ENCODE measurements at regions not wholly inside any gene's neighbourhood (a gene's known extent, or its start where the extent isn't known, plus 50 kb on each side); places are given as distances from the start of the nearest gene placed in this dataset.

DNA sequence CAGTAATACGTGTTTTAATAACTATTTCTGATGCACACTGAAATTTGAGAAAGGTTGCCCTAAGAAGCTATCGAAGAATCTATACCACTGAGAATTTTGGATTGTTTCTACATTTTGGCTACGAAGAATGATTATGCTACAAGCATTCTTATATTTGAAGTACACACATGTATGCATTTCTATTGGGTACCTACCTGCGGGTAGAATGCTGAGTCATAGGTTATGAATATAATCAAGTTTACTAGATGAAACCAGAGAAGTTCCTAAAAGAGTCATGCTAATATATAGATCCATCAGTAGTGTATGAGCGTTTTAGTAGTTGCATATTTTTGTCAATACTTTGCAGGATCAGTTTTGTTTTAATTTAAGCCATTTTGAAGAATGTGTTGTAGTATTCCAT is 62.0 kb upstream of the PCDH20 start:
- no peak for TF ChIP-seq TAF1 (IDR thresholded peaks at IDR 0.05; ENCODE audit: low read depth)
- TF ChIP-seq, protein P1, sequence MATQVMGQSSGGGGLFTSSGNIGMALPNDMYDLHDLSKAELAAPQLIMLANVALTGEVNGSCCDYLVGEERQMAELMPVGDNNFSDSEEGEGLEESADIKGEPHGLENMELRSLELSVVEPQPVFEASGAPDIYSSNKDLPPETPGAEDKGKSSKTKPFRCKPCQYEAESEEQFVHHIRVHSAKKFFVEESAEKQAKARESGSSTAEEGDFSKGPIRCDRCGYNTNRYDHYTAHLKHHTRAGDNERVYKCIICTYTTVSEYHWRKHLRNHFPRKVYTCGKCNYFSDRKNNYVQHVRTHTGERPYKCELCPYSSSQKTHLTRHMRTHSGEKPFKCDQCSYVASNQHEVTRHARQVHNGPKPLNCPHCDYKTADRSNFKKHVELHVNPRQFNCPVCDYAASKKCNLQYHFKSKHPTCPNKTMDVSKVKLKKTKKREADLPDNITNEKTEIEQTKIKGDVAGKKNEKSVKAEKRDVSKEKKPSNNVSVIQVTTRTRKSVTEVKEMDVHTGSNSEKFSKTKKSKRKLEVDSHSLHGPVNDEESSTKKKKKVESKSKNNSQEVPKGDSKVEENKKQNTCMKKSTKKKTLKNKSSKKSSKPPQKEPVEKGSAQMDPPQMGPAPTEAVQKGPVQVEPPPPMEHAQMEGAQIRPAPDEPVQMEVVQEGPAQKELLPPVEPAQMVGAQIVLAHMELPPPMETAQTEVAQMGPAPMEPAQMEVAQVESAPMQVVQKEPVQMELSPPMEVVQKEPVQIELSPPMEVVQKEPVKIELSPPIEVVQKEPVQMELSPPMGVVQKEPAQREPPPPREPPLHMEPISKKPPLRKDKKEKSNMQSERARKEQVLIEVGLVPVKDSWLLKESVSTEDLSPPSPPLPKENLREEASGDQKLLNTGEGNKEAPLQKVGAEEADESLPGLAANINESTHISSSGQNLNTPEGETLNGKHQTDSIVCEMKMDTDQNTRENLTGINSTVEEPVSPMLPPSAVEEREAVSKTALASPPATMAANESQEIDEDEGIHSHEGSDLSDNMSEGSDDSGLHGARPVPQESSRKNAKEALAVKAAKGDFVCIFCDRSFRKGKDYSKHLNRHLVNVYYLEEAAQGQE (IDR thresholded peaks at IDR 0.05; ENCODE audit: low read depth): no peak
- TF ChIP-seq RAD21 (IDR thresholded peaks at IDR 0.05; ENCODE audit: low read depth): no peak
- no peak for TF ChIP-seq TEAD4 (IDR thresholded peaks at IDR 0.05)
- TF ChIP-seq, protein P2, sequence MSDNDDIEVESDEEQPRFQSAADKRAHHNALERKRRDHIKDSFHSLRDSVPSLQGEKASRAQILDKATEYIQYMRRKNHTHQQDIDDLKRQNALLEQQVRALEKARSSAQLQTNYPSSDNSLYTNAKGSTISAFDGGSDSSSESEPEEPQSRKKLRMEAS (IDR thresholded peaks at IDR 0.05): no peak
- no peak for TF ChIP-seq YY1 (IDR thresholded peaks at IDR 0.05; ENCODE audit: low read depth)
- TF ChIP-seq CEBPB (IDR thresholded peaks at IDR 0.05): no peak
- TF ChIP-seq EP300 (IDR thresholded peaks at IDR 0.05; ENCODE audit: borderline replicate concordance): no peak
- no peak for TF ChIP-seq CREB1 (IDR thresholded peaks at IDR 0.05; ENCODE audit: low read depth)
- no peak for TF ChIP-seq FOXM1 (IDR thresholded peaks at IDR 0.05; ENCODE audit: borderline replicate concordance, low read depth)
- TF ChIP-seq NFIC (IDR thresholded peaks at IDR 0.05): no peak
